GM21723 (cell line): ENCODE measurements at regions not wholly inside any gene's neighbourhood (a gene's known extent, or its start where the extent isn't known, plus 50 kb on each side); places are given as distances from the start of the nearest gene placed in this dataset.
"Not testable (repeated sequence)": the region's sequence is repeated elsewhere in the genome, so short reads cannot be mapped to it uniquely, and the experiment has no call there.

Source experiments
- ATAC-seq: cut with Tn5 transposase; IDR thresholded peaks from one replicate; pipeline ENCODE4 v1.9.1; 2021; ENCODE audit warnings: mild to moderate bottlenecking, moderate library complexity; ENCODE audit not compliant: unreplicated experiment

DNA sequence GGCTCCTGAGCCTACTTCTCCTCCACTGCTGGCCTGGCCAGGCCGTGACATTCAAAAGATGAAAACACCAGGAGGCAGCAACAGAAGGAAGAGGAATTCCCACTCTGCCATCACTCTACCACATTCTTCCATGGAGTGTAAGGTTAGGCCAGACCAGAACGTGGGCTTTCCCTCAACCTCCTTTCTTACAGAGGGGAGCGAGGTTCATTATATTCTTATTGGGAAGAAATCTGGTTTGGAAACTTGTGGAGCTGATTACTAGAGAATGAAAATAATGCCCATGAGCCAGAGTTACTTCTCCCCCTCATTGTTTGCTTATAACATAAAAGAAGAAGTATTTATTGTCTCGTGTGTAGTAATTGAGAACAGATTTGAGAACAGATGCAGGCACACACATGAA, 136.3 kb upstream of the BASP1 start:
- ATAC-seq = no peak

DNA sequence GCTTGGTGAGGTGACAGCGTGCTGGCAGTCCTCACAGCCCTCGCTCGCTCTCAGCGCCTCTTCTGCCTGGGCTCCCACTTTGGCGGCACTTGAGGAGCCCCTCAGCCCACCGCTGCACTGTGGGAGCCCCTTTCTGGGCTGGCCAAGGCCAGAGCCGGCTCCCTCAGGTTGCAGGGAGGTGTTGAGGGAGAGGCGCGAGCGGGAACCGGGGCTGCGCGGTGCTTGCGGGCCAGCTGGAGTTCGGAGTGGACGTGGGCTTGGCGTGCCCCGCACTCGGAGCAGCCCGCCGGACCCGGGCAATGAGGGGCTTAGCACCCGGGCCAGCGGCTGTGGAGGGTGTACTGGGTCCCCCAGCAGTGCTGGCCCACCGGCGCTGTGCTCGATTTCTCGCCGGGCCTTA, 134.2 kb upstream of the BASP1 start:
- ATAC-seq = not testable (repeated sequence)

DNA sequence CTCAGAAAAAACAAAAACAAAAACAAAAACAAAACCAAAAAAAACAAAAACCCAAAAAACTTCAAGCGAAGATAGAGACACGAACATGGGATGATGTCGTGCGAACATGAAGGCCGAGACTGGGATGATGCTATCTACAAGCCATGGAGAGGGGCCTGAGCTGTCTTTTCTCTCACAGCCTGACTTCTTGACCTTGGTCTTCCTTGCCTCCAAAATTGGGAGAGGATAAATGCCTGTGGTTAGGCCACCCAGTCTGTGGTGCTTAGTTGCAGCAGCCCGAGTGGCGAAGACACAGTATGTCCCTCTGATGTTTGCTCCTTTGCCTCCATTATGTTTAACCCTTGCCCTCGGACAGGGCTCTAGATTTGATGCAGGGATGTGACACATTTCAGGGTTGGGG, 130.4 kb upstream of the BASP1 start:
- ATAC-seq = no peak

DNA sequence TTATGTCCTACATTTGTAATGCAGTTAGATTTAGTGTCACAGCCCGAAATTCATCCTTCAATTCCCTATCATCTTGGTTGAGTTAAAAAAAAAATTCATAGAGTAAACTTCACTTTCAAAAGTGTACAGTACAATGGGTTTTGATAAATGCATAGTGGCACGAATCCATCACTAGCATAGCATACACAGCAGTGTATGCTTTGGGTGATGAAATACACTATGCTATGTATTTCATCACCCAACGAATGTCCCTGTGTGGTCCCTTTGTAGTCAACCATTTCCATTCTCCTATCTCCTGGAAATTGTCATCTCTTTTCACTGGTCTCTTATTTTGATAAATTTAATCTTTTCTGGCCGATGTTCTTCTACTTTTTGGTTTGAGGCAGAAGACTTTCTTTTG, 129.4 kb upstream of the BASP1 start:
- no peak for ATAC-seq

- no peak for ATAC-seq
Measured at GRCh38 chr5:17089001-17089400, 128.4 kb upstream of the BASP1 start.

DNA sequence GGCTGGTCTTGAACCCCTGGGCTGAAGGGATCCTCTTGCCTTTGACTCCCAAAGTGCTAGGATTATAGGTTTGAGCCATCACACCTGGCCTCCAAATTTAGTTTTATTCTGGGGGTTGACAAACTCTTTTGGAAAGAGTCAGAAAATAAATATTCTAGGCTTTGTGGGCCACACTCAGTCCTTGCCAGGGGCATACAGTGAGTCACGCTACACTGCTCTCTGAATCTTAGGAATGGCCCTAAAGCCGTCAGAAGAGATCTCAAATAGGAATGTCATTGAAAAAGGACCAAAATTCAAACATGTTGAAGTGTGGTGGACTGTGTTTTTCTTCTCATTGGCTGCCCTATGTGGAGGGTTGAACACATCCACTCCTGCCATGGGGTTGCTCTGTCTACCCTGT, 127.7 kb upstream of the BASP1 start:
- ATAC-seq = no peak

DNA sequence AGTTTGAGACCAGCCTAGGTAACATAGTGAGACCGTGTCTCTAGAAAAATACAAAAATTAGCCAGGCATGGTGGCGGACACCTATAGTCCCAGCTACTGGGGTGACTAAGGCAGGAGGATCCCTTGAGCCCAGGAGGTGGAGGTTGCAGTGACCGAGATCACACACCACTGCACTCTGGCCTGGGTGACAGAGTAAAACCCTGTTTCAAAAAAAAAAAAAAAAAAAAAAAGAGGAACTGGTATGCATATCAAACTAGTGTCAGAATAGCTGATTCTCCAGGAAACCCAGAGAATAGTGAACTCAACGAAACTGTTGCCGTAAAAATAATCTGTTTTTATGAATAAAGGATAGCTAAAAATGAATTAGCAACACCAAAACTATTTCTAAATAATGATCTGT, 126.6 kb upstream of the BASP1 start:
- no peak for ATAC-seq

DNA sequence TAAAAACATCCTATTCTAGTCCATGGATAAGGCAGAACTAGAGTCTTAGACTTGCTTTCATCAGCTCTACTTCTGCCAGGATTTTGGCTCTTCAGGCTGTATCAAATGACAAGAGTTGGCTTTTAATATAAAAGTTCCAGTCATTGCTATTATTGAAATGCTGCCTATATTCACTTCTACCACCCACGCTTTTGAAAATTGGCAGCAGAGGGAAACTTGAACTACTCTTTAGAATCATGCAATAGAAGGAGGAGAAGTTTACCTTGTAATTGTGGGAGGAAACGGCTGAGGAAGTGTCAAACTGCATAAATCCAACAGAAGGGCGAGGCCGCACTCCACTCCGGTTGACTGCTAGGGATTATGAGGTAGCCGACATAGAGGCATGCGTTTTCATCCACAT, 122.6 kb upstream of the BASP1 start:
- no peak for ATAC-seq

GRCh38 chr5:17096952-17097695, 120.3 kb upstream of the BASP1 start:
- ATAC-seq = no peak

DNA sequence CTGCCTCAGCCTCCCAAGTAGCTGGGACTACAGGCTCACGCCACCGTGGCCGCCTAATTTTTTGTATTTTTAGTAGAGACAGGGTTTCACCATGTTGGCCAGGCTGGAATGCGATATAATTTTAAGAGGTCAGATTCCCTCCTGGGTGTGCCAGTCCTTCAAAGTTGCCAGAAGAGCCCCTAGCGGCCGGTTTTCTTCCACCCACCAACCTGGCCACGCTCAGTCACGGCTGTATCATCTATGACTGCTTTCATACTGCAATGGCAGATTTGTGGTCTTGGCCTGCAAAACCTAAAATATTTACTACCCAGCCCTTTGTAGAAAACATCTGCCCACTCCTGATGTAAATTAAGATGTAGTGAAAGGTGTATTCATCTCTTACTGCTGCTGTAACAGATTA, 117.5 kb upstream of the BASP1 start:
- ATAC-seq = no peak

- no peak for ATAC-seq
Measured at GRCh38 chr5:17103461-17103860, 114.0 kb upstream of the BASP1 start.

- no peak for ATAC-seq
Measured at GRCh38 chr5:17105744-17106418, 111.5 kb upstream of the BASP1 start.

DNA sequence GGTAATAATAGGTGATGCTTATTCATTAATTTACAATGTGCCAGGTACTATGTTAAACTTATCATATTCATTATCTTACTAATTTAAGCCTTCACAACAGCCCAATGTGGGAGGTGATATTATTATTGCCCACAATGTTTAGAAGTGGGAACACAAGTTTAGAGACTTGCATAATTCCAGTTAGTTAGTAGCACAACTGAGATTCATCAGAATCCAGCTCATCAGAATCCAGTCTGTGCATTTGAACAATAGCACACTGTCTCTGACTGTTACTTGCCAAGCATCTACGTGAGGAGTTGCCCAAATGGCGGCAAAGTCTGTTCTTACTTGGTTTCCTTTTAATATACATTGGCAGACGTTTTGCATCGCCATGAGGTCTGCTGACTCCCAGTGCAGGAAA, 110.9 kb upstream of the BASP1 start:
- no peak for ATAC-seq

- ATAC-seq = not testable (repeated sequence)
Measured at GRCh38 chr5:17112091-17112716, 105.2 kb upstream of the BASP1 start.

- ATAC-seq = no peak
Measured at GRCh38 chr5:17113174-17113958, 104.1 kb upstream of the BASP1 start.

- ATAC-seq = no peak
Measured at GRCh38 chr5:17114233-17114632, 103.2 kb upstream of the BASP1 start.

GRCh38 chr5:17114715-17115599, 102.5 kb upstream of the BASP1 start:
- ATAC-seq = no peak

DNA sequence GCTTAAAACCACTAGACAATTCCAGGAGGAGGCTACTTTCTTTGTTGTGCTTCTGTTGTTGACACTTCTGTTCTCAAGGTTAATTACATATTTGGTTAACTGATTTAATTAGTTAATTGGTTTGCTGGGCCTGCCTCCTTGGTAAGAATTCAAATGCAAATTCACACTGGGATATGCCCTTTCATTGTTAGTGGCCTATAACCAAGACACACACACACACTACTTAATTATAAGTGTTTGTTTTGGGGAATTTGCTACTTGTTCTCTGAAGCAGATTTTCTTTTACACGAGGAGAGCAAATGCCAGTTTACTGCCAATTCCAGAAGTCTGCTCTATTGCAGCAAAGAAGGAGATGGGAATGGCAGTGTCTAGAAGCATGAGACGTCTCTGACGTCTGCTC, 101.6 kb upstream of the BASP1 start:
- ATAC-seq = no peak

GRCh38 chr5:17118631-17119030, 98.8 kb upstream of the BASP1 start:
- peak; percentile 60 for ATAC-seq

- ATAC-seq = no peak
Measured at GRCh38 chr5:17120209-17120608, 97.2 kb upstream of the BASP1 start.
